Upper lobe of right lung (tissue), 1 donor: ENCODE measurements at regions not wholly inside any gene's neighbourhood (a gene's known extent, or its start where the extent isn't known, plus 50 kb on each side); places are given as distances from the start of the nearest gene placed in this dataset.

ENCODE experiments used
- ATAC-seq: fragments of 200-7000 bp; cut with Tn5 transposase; one replicate; pipeline ENCODE4 v1.9.1; 2020; ENCODE audit warnings: mild to moderate bottlenecking, moderate library complexity
- DNase-seq: peaks from one replicate; pipeline ENCODE4 v3.0.0-alpha.2; 2020
- H3K27ac ChIP-seq: fragments of 200-600 bp; one replicate; pipeline ENCODE4 v1.8.0; 2022
- H3K27me3 ChIP-seq: fragments of 200-600 bp; one replicate; pipeline ENCODE4 v1.8.0; 2022; ENCODE audit warnings: mild to moderate bottlenecking
- H3K36me3 ChIP-seq: fragments of 200-600 bp; one replicate; pipeline ENCODE4 v1.8.0; 2022
- H3K4me1 ChIP-seq: fragments of 200-600 bp; one replicate; pipeline ENCODE4 v1.8.0; 2022
- H3K4me3 ChIP-seq: fragments of 200-600 bp; one replicate; pipeline ENCODE4 v1.8.0; 2022; ENCODE audit warnings: mild to moderate bottlenecking
- H3K9me3 ChIP-seq: fragments of 200-600 bp; one replicate; pipeline ENCODE4 v1.8.0; 2022
- CTCF ChIP-seq: fragments of 200-600 bp; IDR thresholded peaks from one replicate; pipeline ENCODE4 v1.8.0; 2022; ENCODE audit warnings: antibody characterized with exemption
- intact Hi-C: fragments of 100-400 bp; cut with DNase I; formaldehyde crosslinking; loops from one replicate; pipeline ENCODE4 v1.11.0; 2022
- donor health status: DM: no; HTN: yes; CAD: no; lungs with severe emphysema.

- H3K9me3 ChIP-seq: no peaks in the 10 kb centered on the region
- no peaks in the 10 kb centered on the region for H3K36me3 ChIP-seq
- H3K4me1 ChIP-seq: peaks cover 21% of the 10 kb centered on the region
- H3K4me3 ChIP-seq: no peak overlapping the region
- intact Hi-C loops: no loop called here
- no peak for TF ChIP-seq CTCF
- no peak overlapping the region for H3K27ac ChIP-seq
- ATAC-seq: no peak
- no peaks in the 10 kb centered on the region for H3K27me3 ChIP-seq
- no peak for DNase-seq
Observed at GRCh38 chr12:124693111-124693723, 125.8 kb upstream of the NCOR2 start.

GRCh38 chr12:124692443-124692842 lies 125.0 kb upstream of the NCOR2 start:
- Histone ChIP-seq H3K9me3 (no peaks in the 10 kb centered on the region), H3K27ac (no peak overlapping the region), H3K4me3 (no peak overlapping the region), H3K36me3 (no peaks in the 10 kb centered on the region), H3K4me1 (peaks cover 29% of the 10 kb centered on the region), H3K27me3 (no peaks in the 10 kb centered on the region)
- TF ChIP-seq CTCF: no peak
- intact Hi-C loops: no loop called here
- DNase-seq (no peak), ATAC-seq (no peak)

GRCh38 chr12:124691429-124691828 lies 124.0 kb upstream of the NCOR2 start:
- H3K4me3 ChIP-seq: no peak overlapping the region

GRCh38 chr12:124689631-124690030 lies 122.2 kb upstream of the NCOR2 start:
- H3K36me3 ChIP-seq: no peaks in the 10 kb centered on the region
- no peaks in the 10 kb centered on the region for H3K9me3 ChIP-seq
- no peak for TF ChIP-seq CTCF
- no peaks in the 10 kb centered on the region for H3K27me3 ChIP-seq
- ATAC-seq (no peak), DNase-seq (no peak)
- H3K4me1 ChIP-seq: peaks cover 42% of the 10 kb centered on the region
- H3K27ac ChIP-seq: no peak overlapping the region
- intact Hi-C loops: no loop called here
- H3K4me3 ChIP-seq: no peak overlapping the region

More at GRCh38 chr12:124691429-124691828, 124.0 kb upstream of the NCOR2 start:
- H3K36me3 ChIP-seq: no peaks in the 10 kb centered on the region
- H3K27me3 ChIP-seq: no peaks in the 10 kb centered on the region
- H3K27ac ChIP-seq: no peak overlapping the region
- intact Hi-C loops: no loop called here
- no peaks in the 10 kb centered on the region for H3K9me3 ChIP-seq
- TF ChIP-seq CTCF: no peak
- ATAC-seq (no peak), DNase-seq (no peak)
- peaks cover 26% of the 10 kb centered on the region for H3K4me1 ChIP-seq

GRCh38 chr12:124688356-124688992 lies 121.1 kb upstream of the NCOR2 start:
- Histone ChIP-seq H3K27ac (no peak overlapping the region), H3K36me3 (no peaks in the 10 kb centered on the region), H3K4me3 (no peak overlapping the region), H3K4me1 (peaks cover 49% of the 10 kb centered on the region), H3K27me3 (no peaks in the 10 kb centered on the region), H3K9me3 (no peaks in the 10 kb centered on the region)
- TF ChIP-seq CTCF: no peak
- intact Hi-C loops: no loop called here
- no peak for ATAC-seq
- DNase-seq: no peak
